PC-9 (cell line): ENCODE measurements at regions not wholly inside any gene's neighbourhood (a gene's known extent, or its start where the extent isn't known, plus 50 kb on each side); places are given as distances from the start of the nearest gene placed in this dataset.

ENCODE experiments used
- BruUV-seq: library from RNA; stranded (reverse); fragments of 400-500 nt; replicated peaks from 2 replicates; lab custom pipeline; 2021; lab: Mats Ljungman, UMichigan
- CTCF ChIA-PET: fragments of 300-600 bp; sonication (Branson Sonifier 250); formaldehyde crosslinking; loops from one replicate; lab custom pipeline; 2022; ENCODE audit warnings: antibody characterized with exemption; lab: Charles Lee
- POLR2A ChIA-PET: fragments of 300-600 bp; sonication (Branson Sonifier 250); formaldehyde crosslinking; loops from one replicate; lab custom pipeline; 2022; ENCODE audit warnings: antibody characterized with exemption; ENCODE audit not compliant: unreplicated experiment; lab: Charles Lee
- DNase-seq, 2 experiments: peaks; one replicate each; pipeline versions ENCODE4 v3.0.0 to v3.0.0-alpha.2; 2015 to 2022; ENCODE audit warnings: mixed read lengths in 1 of 2
- H2AFZ ChIP-seq: fragments of 200-600 bp; sonication (generic); 2 replicates; pipeline ENCODE4 v1.8.1; 2017; ENCODE audit warnings: antibody characterized with exemption
- H3F3A ChIP-seq: fragments of 200-600 bp; sonication (generic); 2 replicates; pipeline ENCODE4 v1.8.1; 2017; ENCODE audit warnings: antibody characterized with exemption, mild to moderate bottlenecking, low read depth; ENCODE audit not compliant: insufficient read depth
- H3K27ac ChIP-seq: fragments of 200-600 bp; sonication (generic); 2 replicates; pipeline ENCODE4 v1.6.1; 2016; ENCODE audit warnings: mixed run types
- H3K27me3 ChIP-seq: fragments of 200-600 bp; sonication (generic); 2 replicates; pipeline ENCODE4 v1.6.1; 2016; ENCODE audit warnings: low read depth, mixed run types; ENCODE audit not compliant: insufficient read depth
- H3K36me3 ChIP-seq: fragments of 200-600 bp; sonication (generic); 2 replicates; pipeline ENCODE4 v1.6.1; 2016; ENCODE audit warnings: low read depth, mixed run types
- H3K4me1 ChIP-seq: fragments of 200-600 bp; sonication (generic); replicated peaks from 2 replicates; pipeline ENCODE4 v1.6.1; 2016; ENCODE audit warnings: mixed run types; ENCODE audit not compliant: insufficient read depth
- H3K4me2 ChIP-seq: fragments of 200-600 bp; sonication (generic); 2 replicates; pipeline ENCODE4 v1.6.1; 2017; ENCODE audit warnings: mixed run types
- H3K4me3 ChIP-seq: fragments of 200-600 bp; sonication (generic); 2 replicates; pipeline ENCODE4 v1.6.1; 2016; ENCODE audit warnings: mixed run types
- H3K79me2 ChIP-seq: fragments of 200-600 bp; sonication (generic); 2 replicates; pipeline ENCODE4 v1.6.1; 2017; ENCODE audit warnings: low read depth, mixed run types
- H3K9me2 ChIP-seq: fragments of 200-600 bp; sonication (generic); 2 replicates; pipeline ENCODE4 v1.8.1; 2017; ENCODE audit warnings: mild to moderate bottlenecking; ENCODE audit not compliant: insufficient read depth
- H3K9me3 ChIP-seq: fragments of 200-600 bp; sonication (generic); 2 replicates; pipeline ENCODE4 v1.8.1; 2016; ENCODE audit warnings: low read depth; ENCODE audit not compliant: insufficient read depth
- H4K20me1 ChIP-seq: fragments of 200-600 bp; sonication (generic); 2 replicates; pipeline ENCODE4 v1.8.1; 2017; ENCODE audit not compliant: insufficient read depth
- EZH2 ChIP-seq: fragments of 200-600 bp; sonication (generic); IDR thresholded peaks from 2 replicates; pipeline ENCODE4 v1.8.0; 2017; ENCODE audit warnings: antibody characterized with exemption, low read depth
- intact Hi-C: fragments of 100-400 bp; cut with micrococcal nuclease; formaldehyde crosslinking; loops from one replicate; pipeline ENCODE4 v1.10.0; 2022; ENCODE audit not compliant: unreplicated experiment
- TF ChIP-seq, protein P1 (sequence below): fragments of 200-600 bp; sonication (generic); conservative IDR thresholded peaks from 2 replicates; pipeline ENCODE4 v1.6.1; 2017; ENCODE audit warnings: mixed run types, antibody characterized with exemption, mild to moderate bottlenecking, moderate library complexity

GRCh38 chr7:45256309-45256708 is 98.7 kb downstream of the RAMP3 start:
- no peaks in the 10 kb centered on the region for H3K9me2 ChIP-seq
- TF ChIP-seq EZH2 = no peak
- TF ChIP-seq, protein P1, sequence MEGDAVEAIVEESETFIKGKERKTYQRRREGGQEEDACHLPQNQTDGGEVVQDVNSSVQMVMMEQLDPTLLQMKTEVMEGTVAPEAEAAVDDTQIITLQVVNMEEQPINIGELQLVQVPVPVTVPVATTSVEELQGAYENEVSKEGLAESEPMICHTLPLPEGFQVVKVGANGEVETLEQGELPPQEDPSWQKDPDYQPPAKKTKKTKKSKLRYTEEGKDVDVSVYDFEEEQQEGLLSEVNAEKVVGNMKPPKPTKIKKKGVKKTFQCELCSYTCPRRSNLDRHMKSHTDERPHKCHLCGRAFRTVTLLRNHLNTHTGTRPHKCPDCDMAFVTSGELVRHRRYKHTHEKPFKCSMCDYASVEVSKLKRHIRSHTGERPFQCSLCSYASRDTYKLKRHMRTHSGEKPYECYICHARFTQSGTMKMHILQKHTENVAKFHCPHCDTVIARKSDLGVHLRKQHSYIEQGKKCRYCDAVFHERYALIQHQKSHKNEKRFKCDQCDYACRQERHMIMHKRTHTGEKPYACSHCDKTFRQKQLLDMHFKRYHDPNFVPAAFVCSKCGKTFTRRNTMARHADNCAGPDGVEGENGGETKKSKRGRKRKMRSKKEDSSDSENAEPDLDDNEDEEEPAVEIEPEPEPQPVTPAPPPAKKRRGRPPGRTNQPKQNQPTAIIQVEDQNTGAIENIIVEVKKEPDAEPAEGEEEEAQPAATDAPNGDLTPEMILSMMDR = no peak
- CTCF ChIA-PET = no interaction called here
- H4K20me1 ChIP-seq = no peaks in the 10 kb centered on the region
- peaks cover 30% of the 10 kb centered on the region for H3K27me3 ChIP-seq
- no peaks in the 10 kb centered on the region for H3K9me3 ChIP-seq
- H3F3A ChIP-seq = no peaks in the 10 kb centered on the region
- H2AFZ ChIP-seq = no peak overlapping the region
- no peaks in the 10 kb centered on the region for H3K4me1 ChIP-seq
- BruUV-seq = no TSS peak
- intact Hi-C loops = no loop called here
- no peak overlapping the region for H3K4me3 ChIP-seq
- POLR2A ChIA-PET = no interaction called here
- no peak for DNase-seq
- no peaks in the 10 kb centered on the region for H3K79me2 ChIP-seq
- H3K27ac ChIP-seq = no peak overlapping the region
- H3K36me3 ChIP-seq = no peaks in the 10 kb centered on the region
- no peak overlapping the region for H3K4me2 ChIP-seq

DNA sequence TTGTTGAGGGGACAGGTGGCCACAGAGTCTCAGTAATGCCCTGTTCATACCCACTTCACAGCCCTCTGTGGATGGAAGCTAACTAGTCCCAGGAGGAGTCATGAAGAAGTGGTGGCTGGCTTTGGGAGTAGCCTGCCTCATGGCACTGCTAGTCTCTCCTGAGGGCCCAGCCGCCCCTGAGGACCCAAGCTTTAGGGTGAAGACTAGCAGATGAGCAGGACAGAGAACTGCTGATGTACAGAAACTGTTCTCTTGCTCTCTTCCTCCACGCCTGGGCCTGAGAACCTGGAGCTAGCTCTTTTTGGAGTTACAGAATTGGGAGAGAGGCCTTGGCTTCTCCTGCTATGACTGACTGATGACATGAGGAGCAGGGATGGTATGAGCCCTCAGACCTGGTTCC is 99.2 kb downstream of the RAMP3 start:
- Histone ChIP-seq H4K20me1 (no peaks in the 10 kb centered on the region), H3K4me3 (no peak overlapping the region), H3K4me2 (no peak overlapping the region), H3K27ac (no peak overlapping the region), H2AFZ (no peak overlapping the region), H3K9me2 (no peaks in the 10 kb centered on the region), H3F3A (no peaks in the 10 kb centered on the region), H3K9me3 (no peaks in the 10 kb centered on the region), H3K36me3 (no peaks in the 10 kb centered on the region), H3K4me1 (no peaks in the 10 kb centered on the region), H3K79me2 (no peaks in the 10 kb centered on the region), H3K27me3 (peaks cover 35% of the 10 kb centered on the region)
- ChIA-PET POLR2A (no interaction called here), CTCF (no interaction called here)
- TF ChIP-seq, protein P1 = no peak
- TF ChIP-seq EZH2 = no peak
- DNase-seq = peak in 1 of 2 experiments; percentile 26
- intact Hi-C loops = no loop called here
- BruUV-seq = no TSS peak

GRCh38 chr7:45257284-45257683 is 99.7 kb downstream of the RAMP3 start:
- POLR2A ChIA-PET = no interaction called here
- no TSS peak for BruUV-seq

More at GRCh38 chr7:45257284-45257683, 99.7 kb downstream of the RAMP3 start:
- no peak overlapping the region for H3K27ac ChIP-seq
- H3K4me3 ChIP-seq = no peak overlapping the region
- H2AFZ ChIP-seq = no peak overlapping the region
- peak in 1 of 2 experiments; percentile 16 for DNase-seq
- intact Hi-C loops = no loop called here
- no peaks in the 10 kb centered on the region for H3K4me1 ChIP-seq
- H3F3A ChIP-seq = no peaks in the 10 kb centered on the region
- H3K9me3 ChIP-seq = no peaks in the 10 kb centered on the region
- CTCF ChIA-PET = no interaction called here
- H3K4me2 ChIP-seq = no peak overlapping the region
- no peaks in the 10 kb centered on the region for H3K9me2 ChIP-seq
- no peaks in the 10 kb centered on the region for H4K20me1 ChIP-seq
- TF ChIP-seq, protein P1 = no peak
- no peak for TF ChIP-seq EZH2
- H3K36me3 ChIP-seq = no peaks in the 10 kb centered on the region
- peaks cover 39% of the 10 kb centered on the region for H3K27me3 ChIP-seq
- no peaks in the 10 kb centered on the region for H3K79me2 ChIP-seq
